Astrocyte of the spinal cord (primary cell): ENCODE measurements at regions not wholly inside any gene's neighbourhood (a gene's known extent, or its start where the extent isn't known, plus 50 kb on each side); places are given as distances from the start of the nearest gene placed in this dataset.

Experiments
- DNase-seq: peaks from one replicate; pipeline ENCODE4 v3.0.0; 2011; ENCODE audit warnings: low read depth, low spot score
- H3K4me3 ChIP-seq: 2 replicates; pipeline ENCODE4 v1.5.1; 2011; ENCODE audit warnings: low read depth, mild to moderate bottlenecking, low read length, moderate library complexity
- CTCF ChIP-seq: IDR thresholded peaks from 2 replicates; pipeline ENCODE4 v1.5.1; 2012; ENCODE audit warnings: low read depth, mild to moderate bottlenecking, low read length, inconsistent platforms
- in situ Hi-C: cut with HindIII; loops from 2 replicates; pipeline ENCODE4 v1.10.0; 2017; ENCODE audit warnings: low sequenced_read_pairs

- in situ Hi-C loops, result no loop called here
Observed at GRCh38 chrX:34866646-34867045, 76.0 kb upstream of the FAM47B start.

GRCh38 chrX:34868633-34869032 lies 74.0 kb upstream of the FAM47B start:
- no peak for DNase-seq
- no peak for TF ChIP-seq CTCF
- in situ Hi-C loops, result no loop called here
- no peak overlapping the region for H3K4me3 ChIP-seq

More at GRCh38 chrX:34866646-34867045, 76.0 kb upstream of the FAM47B start:
- DNase-seq, result no peak
- no peak overlapping the region for H3K4me3 ChIP-seq
- no peak for TF ChIP-seq CTCF

GRCh38 chrX:34873500-34874225 lies 68.9 kb upstream of the FAM47B start:
- TF ChIP-seq CTCF, result no peak
- no peak overlapping the region for H3K4me3 ChIP-seq
- DNase-seq, result peak; percentile 20
- in situ Hi-C loops, result no loop called here

GRCh38 chrX:34874763-34875162 lies 67.8 kb upstream of the FAM47B start:
- no peak for DNase-seq
- H3K4me3 ChIP-seq, result no peak overlapping the region
- in situ Hi-C loops, result no loop called here
- no peak for TF ChIP-seq CTCF

GRCh38 chrX:34875204-34875603 lies 67.4 kb upstream of the FAM47B start:
- H3K4me3 ChIP-seq, result no peak overlapping the region
- in situ Hi-C loops, result no loop called here
- no peak for TF ChIP-seq CTCF
- DNase-seq, result peak; percentile 75

GRCh38 chrX:34877436-34877835 lies 65.2 kb upstream of the FAM47B start:
- peak; percentile 36 for DNase-seq
- in situ Hi-C loops, result no loop called here
- no peak overlapping the region for H3K4me3 ChIP-seq
- no peak for TF ChIP-seq CTCF

GRCh38 chrX:34879346-34879745 lies 63.2 kb upstream of the FAM47B start:
- in situ Hi-C loops, result no loop called here
- TF ChIP-seq CTCF, result no peak

More at GRCh38 chrX:34879346-34879745, 63.2 kb upstream of the FAM47B start:
- no peak for DNase-seq
- no peak overlapping the region for H3K4me3 ChIP-seq
